Endothelial cell of umbilical vein (primary cell): ENCODE measurements at regions not wholly inside any gene's neighbourhood (a gene's known extent, or its start where the extent isn't known, plus 50 kb on each side); places are given as distances from the start of the nearest gene placed in this dataset.

Experiments used
- BruUV-seq: library from RNA; stranded (reverse); fragments of 400-500 nt; replicated peaks from 2 replicates; lab custom pipeline; 2021; lab: Mats Ljungman, UMichigan
- CTCF ChIA-PET: fragments of 300-600, 350-600 bp; sonication (Branson Sonifier 250); formaldehyde crosslinking; loops from one replicate; lab custom pipeline; 2021; ENCODE audit warnings: antibody characterized with exemption, inconsistent platforms; lab: Charles Lee
- POLR2A ChIA-PET: fragments of 300-600, 350-600 bp; sonication (Branson Sonifier 250); formaldehyde crosslinking; loops from one replicate; lab custom pipeline; 2021; ENCODE audit warnings: antibody characterized with exemption, inconsistent platforms; lab: Charles Lee
- DNase-seq: peaks from one replicate; pipeline ENCODE4 v3.0.0-alpha.2; 2011; ENCODE audit warnings: low read depth, low spot score
- FAIRE-seq: peaks from 2 replicates; lab custom pipeline; 2011; peaks lifted over from hg19 to GRCh38; lab: Jason Lieb, UNC
- H2AFZ ChIP-seq: 2 replicates; pipeline ENCODE4 v1.6.0; 2012; ENCODE audit warnings: low read depth, low read length, control low read depth, inconsistent platforms
- H3K27ac ChIP-seq: 2 replicates; pipeline ENCODE4 v1.5.1; 2011; ENCODE audit warnings: low read depth, mild to moderate bottlenecking, control low read depth, low read length, moderate library complexity; ENCODE audit not compliant: insufficient read depth
- H3K27me3 ChIP-seq, 2 experiments: 2 replicates each; pipeline versions ENCODE4 v1.6.0 to v1.6.1; 2011; ENCODE audit warnings: low read length in 2 of 2, mixed read lengths in 1 of 2; ENCODE audit not compliant: control insufficient read depth in 2 of 2, insufficient read depth in 2 of 2
- H3K36me3 ChIP-seq, 2 experiments: 2 replicates in 1 of 2; 3 replicates in 1 of 2; pipeline ENCODE4 v1.5.1; 2011; ENCODE audit warnings: low read length in 2 of 2, mild to moderate bottlenecking in 1 of 2, moderate library complexity in 1 of 2; ENCODE audit not compliant: control insufficient read depth in 2 of 2, insufficient read depth in 2 of 2; ENCODE audit errors: extremely low read depth in 1 of 2
- H3K4me1 ChIP-seq: 3 replicates; pipeline ENCODE4 v1.5.1; 2011; ENCODE audit warnings: mild to moderate bottlenecking, low read length; ENCODE audit not compliant: control insufficient read depth, insufficient read depth; ENCODE audit errors: extremely low read depth
- H3K4me2 ChIP-seq: 2 replicates; pipeline ENCODE4 v1.6.1; 2011; ENCODE audit warnings: low read length, control low read depth, mixed read lengths; ENCODE audit not compliant: insufficient read depth
- H3K4me3 ChIP-seq, 3 experiments: fragments of 200-600 bp in 1 of 3; sonication (generic), shearing (Covaris generic) in 1 of 3; replicated peaks in 1 of 3; 2 replicates each; pipeline ENCODE4 v1.5.1; 2011 to 2016; ENCODE audit warnings: control low read depth in 3 of 3, low read length in 3 of 3, mild to moderate bottlenecking in 2 of 3, inconsistent platforms in 1 of 3, low read depth in 1 of 3, moderate library complexity in 1 of 3; ENCODE audit not compliant: insufficient read depth in 1 of 3
- H3K79me2 ChIP-seq: 2 replicates; pipeline ENCODE4 v1.6.0; 2012; ENCODE audit warnings: low read length, inconsistent platforms; ENCODE audit not compliant: control insufficient read depth, insufficient read depth
- H3K9ac ChIP-seq: replicated peaks from 2 replicates; pipeline ENCODE3; 2011; ENCODE audit warnings: low read length, control low read depth; ENCODE audit not compliant: insufficient read depth; ENCODE audit errors: extremely low read depth
- H3K9me1 ChIP-seq: replicated peaks from 3 replicates; pipeline ENCODE4 v1.6.0; 2011; ENCODE audit warnings: mild to moderate bottlenecking, low read length; ENCODE audit not compliant: control insufficient read depth, insufficient read depth; ENCODE audit errors: extremely low read depth
- H3K9me3 ChIP-seq: replicated peaks from 2 replicates; pipeline ENCODE4 v1.5.1; 2012; ENCODE audit warnings: low read length, inconsistent platforms; ENCODE audit not compliant: control insufficient read depth, insufficient read depth
- H4K20me1 ChIP-seq: replicated peaks from 2 replicates; pipeline ENCODE3; 2011; ENCODE audit warnings: mild to moderate bottlenecking, low read length; ENCODE audit not compliant: control insufficient read depth, insufficient read depth; ENCODE audit errors: extremely low read depth
- EZH2 ChIP-seq: IDR thresholded peaks from 2 replicates; pipeline ENCODE4 v1.6.1; 2012; ENCODE audit warnings: borderline replicate concordance, low read depth, mild to moderate bottlenecking, moderate library complexity, low read length, inconsistent platforms; ENCODE audit not compliant: severe bottlenecking
- FOS ChIP-seq: IDR thresholded peaks from 2 replicates; pipeline ENCODE4 v1.6.1; 2011; ENCODE audit warnings: mild to moderate bottlenecking, low read length, moderate library complexity, borderline replicate concordance; ENCODE audit not compliant: insufficient read depth
- GATA2 ChIP-seq: IDR thresholded peaks from 2 replicates; pipeline ENCODE4 v1.7.0; 2011; ENCODE audit warnings: low read depth, mild to moderate bottlenecking, moderate library complexity, mixed read lengths, low read length; ENCODE audit not compliant: insufficient read length, insufficient read depth
- JUN ChIP-seq: IDR thresholded peaks from 2 replicates; pipeline ENCODE4 v1.6.1; 2011; ENCODE audit warnings: borderline replicate concordance, low read depth; ENCODE audit not compliant: insufficient read length, insufficient read depth
- MYC ChIP-seq: IDR thresholded peaks from one replicate; pipeline ENCODE4 v1.6.1; 2011; ENCODE audit warnings: mild to moderate bottlenecking, low read depth, low read length
- POLR2A ChIP-seq: IDR thresholded peaks from 2 replicates; pipeline ENCODE4 v1.6.1; 2012; ENCODE audit warnings: low read depth, mild to moderate bottlenecking, control low read depth, low read length
- POLR2AphosphoS5 ChIP-seq: IDR thresholded peaks from 2 replicates; pipeline ENCODE4 v1.6.1; 2012; ENCODE audit warnings: low read depth, mild to moderate bottlenecking, control low read depth, low read length, moderate library complexity; ENCODE audit not compliant: insufficient read depth
- dilution Hi-C: fragments of 300-500 bp; cut with MboI; formaldehyde crosslinking; loops from one replicate; pipeline ENCODE4 v1.15.0; 2019; ENCODE audit warnings: low sequenced_read_pairs; ENCODE audit not compliant: extremely low pct_ligation_motif_present
- intact Hi-C: fragments of 100-400 bp; cut with micrococcal nuclease; formaldehyde crosslinking; loops from one replicate; pipeline ENCODE4 v1.10.0; 2022
- TF ChIP-seq, protein P1 (sequence below): IDR thresholded peaks from 2 replicates; pipeline ENCODE4 v1.6.1; 2011; ENCODE audit not compliant: insufficient read depth, insufficient read length
- TF ChIP-seq, protein P2 (sequence below), 2 donors: IDR thresholded peaks; 1 replicate in 1 of 2; 2 replicates in 1 of 2; pipeline ENCODE4 v1.5.1; 2011; ENCODE audit warnings: low read length in 2 of 2, mild to moderate bottlenecking in 2 of 2, moderate library complexity in 2 of 2, control low read depth in 1 of 2, inconsistent platforms in 1 of 2, low read depth in 1 of 2; ENCODE audit not compliant: insufficient read depth in 1 of 2; ENCODE audit errors: extremely low read depth in 1 of 2

DNA sequence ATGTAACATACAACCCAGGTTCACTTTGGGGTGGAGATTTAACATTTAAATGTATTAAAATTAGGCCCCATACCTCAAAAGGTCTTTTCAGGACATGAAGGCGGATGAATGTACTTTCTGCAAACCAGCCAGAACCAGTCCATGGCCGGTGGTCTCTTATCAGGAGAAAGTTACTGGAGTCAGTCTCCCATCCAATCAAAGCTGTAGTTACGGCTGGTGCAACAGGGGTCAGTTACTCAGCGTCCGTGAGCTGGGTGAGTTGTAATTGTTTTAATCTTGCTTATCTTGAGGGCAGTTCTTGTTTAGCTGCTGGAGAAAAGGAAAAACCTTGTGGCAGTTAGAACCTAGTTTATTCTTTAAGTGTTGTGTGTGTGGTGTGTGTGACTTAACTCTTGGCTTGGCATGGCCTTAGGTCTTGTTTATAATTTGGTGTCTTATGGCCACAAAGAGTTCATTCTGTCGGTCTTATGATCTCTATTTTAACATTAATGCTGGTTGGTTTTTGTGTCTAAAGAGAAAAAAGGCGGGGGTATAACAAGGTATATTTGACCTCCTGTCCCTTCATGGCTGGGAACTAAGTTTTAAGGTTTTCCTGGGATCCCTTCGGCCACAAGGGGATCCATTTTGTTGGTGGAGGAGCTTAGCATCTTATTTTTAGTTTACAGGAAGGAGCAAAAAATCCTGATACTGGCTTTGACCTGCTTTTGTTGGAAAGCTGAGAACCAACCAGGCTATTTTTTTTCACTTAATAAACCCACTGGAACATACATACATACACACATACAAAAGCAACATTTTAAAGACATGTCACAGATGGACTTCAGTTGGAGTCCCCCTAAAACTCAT lies 143.5 kb upstream of the NCK2 start:
- Histone ChIP-seq H3K27me3 (no peaks in the 10 kb centered on the region), H3K4me2 (no peak overlapping the region), H4K20me1 (no peaks in the 10 kb centered on the region), H3K27ac (no peak overlapping the region), H2AFZ (no peak overlapping the region), H3K4me3 (no peak overlapping the region), H3K9me3 (no peaks in the 10 kb centered on the region), H3K36me3 (no peaks in the 10 kb centered on the region), H3K4me1 (no peaks in the 10 kb centered on the region), H3K9me1 (no peaks in the 10 kb centered on the region), H3K9ac (no peak overlapping the region), H3K79me2 (no peaks in the 10 kb centered on the region)
- DNase-seq, result no peak
- TF ChIP-seq POLR2A (no peak), MYC (no peak), EZH2 (no peak), FOS (no peak), GATA2 (no peak), POLR2AphosphoS5 (no peak), JUN (no peak)
- TF ChIP-seq, protein P1, sequence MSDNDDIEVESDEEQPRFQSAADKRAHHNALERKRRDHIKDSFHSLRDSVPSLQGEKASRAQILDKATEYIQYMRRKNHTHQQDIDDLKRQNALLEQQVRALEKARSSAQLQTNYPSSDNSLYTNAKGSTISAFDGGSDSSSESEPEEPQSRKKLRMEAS, result no peak
- TF ChIP-seq, protein P2, sequence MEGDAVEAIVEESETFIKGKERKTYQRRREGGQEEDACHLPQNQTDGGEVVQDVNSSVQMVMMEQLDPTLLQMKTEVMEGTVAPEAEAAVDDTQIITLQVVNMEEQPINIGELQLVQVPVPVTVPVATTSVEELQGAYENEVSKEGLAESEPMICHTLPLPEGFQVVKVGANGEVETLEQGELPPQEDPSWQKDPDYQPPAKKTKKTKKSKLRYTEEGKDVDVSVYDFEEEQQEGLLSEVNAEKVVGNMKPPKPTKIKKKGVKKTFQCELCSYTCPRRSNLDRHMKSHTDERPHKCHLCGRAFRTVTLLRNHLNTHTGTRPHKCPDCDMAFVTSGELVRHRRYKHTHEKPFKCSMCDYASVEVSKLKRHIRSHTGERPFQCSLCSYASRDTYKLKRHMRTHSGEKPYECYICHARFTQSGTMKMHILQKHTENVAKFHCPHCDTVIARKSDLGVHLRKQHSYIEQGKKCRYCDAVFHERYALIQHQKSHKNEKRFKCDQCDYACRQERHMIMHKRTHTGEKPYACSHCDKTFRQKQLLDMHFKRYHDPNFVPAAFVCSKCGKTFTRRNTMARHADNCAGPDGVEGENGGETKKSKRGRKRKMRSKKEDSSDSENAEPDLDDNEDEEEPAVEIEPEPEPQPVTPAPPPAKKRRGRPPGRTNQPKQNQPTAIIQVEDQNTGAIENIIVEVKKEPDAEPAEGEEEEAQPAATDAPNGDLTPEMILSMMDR (IDR thresholded peaks at IDR 0.05; ENCODE audit: extremely low read depth in 1 of 2, insufficient read depth in 1 of 2, low read depth in 1 of 2, low read length in 2 of 2), result no peak
- FAIRE-seq, result no peak
- CTCF ChIA-PET, result no interaction called here
- intact Hi-C loops (no loop called here), dilution Hi-C loops (no loop called here)
- no TSS peak for BruUV-seq
- POLR2A ChIA-PET, result no interaction called here
